Left renal pelvis (tissue), 4 donors: ENCODE measurements at regions not wholly inside any gene's neighbourhood (a gene's known extent, or its start where the extent isn't known, plus 50 kb on each side); places are given as distances from the start of the nearest gene placed in this dataset.

Experiments
- DNase-seq, 4 donors: peaks; one replicate each; pipeline ENCODE4 v3.0.0-alpha.2; 2013; ENCODE audit warnings: low read depth in 4 of 4, low spot score in 3 of 4

DNA sequence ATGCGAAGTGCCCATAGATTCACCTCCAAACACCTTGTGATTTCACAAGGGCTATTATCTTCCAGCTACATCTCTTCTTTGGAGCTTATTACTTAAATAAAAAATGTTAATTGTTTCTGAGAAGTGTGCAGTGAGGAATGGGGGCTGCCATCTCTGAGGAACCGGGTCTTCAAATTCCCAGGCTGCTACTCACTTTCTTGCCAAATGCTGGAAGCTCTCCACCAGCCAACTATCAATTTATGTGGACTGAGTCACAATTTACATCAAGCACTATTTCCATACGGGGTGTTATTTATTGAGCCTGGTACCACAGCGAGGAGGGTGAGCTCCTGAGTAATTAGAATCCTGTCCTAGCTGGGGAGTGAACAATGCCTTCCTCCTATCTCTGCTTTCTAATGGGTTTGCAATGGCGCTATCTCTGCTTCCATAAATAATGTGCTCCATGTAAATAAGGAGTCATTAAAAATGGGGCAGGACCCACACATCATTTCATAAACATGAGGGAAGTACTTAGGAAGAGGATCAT lies 898.3 kb downstream of the VRK1 start:
- DNase-seq: no peak

DNA sequence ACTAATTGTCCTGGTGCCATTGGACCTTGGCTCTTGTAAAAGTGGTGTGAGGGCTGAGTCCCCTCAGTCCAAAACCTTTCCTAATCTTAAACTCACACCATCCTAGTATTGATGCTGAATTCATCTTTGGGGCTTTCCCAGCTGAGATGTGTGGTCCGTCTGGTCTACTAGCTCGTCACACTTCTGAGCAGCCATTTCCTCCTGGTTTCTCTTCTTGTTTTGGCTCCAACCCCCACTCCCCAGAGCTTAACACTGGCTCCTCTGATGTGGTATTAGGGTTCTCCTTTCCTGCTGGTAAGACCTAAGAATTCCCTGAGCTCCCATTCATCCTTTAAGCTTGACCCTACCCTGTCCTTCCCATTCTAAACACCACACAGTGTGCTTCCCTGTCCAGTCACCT lies 900.6 kb downstream of the VRK1 start:
- no peak for DNase-seq

DNA sequence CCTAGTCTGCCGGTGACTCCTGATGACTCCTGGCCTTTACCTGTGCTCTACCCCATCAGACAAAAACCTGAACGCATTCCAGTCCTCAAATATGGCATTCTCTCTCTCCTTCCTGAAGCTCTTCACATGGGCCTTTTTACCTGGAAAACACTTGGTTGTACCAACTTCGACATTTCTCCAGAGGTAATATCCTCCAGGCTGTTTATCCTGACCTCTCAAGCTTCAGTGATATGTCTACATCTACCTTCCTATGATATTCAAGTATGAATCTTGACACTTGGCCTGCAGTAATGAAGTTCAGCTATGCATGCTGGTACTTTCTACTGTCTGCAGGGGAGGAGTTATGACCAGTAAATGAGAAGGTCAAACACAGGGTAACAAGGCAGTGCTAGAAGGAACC lies 901.8 kb downstream of the VRK1 start:
- no peak for DNase-seq

DNA sequence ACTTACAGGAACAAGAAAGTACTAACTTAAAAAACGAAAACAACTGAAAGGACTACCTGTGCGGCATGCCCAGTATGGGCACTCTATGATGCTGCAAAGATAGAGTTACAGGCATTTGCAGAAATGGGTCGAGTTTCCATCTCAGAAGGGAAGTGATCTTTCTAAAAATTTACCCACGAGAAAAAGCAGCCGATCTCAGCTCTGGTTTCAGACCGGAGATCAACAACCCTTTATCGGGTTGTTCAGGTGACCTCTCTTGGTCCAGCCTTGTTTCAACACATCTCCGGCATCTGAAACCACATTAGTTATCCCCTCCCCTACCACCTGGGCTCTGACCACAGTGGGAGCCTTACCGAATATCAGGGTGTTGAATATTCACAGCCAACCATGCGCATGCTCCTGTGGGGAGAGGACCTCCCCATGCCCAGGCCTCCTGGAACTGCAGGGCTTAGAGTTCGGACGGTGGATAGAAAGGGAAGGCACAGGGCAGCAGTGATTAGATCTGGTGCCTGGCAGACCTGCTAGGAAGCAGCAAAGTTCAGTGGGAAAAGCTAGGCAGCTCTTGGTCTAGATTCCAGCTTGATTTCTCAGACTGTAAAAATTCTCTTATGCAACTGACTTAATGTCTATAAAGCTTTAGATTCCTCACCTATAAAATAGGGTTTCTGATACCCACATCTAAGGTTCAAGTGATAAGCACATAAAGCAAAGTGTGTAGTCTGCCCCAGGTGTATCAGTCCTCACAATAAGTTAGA lies 906.0 kb downstream of the VRK1 start:
- no peak for DNase-seq

DNA sequence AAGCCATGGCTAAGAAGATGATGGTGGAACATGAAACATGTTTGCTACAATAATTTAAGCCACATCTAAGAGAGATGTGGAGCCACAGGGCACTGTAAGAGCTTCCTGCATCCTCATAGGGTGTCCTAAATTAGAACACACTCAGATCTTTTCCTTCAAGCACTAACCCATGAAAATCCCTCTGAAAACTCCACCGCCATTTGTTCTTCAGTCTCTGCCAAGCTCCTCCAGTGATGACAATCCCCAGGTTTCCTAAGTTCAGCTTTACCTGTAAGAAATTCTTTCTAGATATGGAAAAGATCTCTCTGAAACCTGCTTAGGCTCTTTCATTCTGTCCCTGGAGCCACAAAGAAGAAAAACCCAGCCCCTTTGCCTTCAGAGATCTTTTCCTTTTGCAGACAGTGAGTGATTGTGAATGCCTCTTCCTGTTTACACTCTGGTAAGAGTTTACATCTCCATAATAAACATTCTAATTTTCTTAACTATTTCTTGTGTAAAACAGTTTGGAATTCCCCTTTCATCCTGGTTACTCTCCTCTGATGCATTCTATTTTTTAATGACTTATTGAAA lies 907.2 kb downstream of the VRK1 start:
- no peak for DNase-seq

DNA sequence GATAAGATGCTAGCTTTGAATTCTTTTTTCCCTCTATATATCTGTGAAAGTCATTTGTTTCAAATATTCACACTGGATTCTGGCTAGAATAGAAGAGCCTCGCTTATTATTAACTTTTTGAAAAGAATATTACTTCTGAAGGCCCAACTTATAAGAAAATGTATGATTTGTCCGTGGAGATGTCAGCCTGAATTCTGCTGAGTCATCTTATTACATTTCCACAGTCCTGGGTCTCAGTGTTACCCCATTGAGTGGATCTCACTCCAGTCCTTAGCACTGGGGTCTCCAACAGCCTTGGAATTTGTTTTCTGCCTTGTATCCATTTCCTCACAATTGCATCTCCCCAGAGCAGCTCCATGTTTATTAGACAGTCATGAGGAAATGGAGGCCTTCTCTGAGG lies 907.9 kb downstream of the VRK1 start:
- no peak for DNase-seq

DNA sequence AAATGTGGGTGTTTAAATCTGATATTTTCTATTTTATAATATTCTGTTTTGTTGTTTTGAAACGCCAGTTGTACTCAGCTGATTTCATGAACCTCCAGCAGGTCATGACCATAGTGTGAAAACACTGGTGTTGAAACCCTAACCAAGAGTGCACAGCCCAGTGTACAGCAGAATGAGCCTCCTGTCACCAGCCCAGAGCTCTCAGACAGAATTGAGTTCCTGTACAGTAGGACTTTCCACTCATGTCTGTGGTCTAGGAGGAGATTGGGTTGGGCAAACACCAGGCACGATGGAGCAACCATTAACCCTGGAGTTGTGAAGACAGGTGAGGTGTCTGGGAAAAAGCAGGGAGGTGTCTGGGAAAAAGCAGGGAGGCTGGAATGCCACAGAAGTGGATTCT lies 908.8 kb downstream of the VRK1 start:
- no peak for DNase-seq

DNA sequence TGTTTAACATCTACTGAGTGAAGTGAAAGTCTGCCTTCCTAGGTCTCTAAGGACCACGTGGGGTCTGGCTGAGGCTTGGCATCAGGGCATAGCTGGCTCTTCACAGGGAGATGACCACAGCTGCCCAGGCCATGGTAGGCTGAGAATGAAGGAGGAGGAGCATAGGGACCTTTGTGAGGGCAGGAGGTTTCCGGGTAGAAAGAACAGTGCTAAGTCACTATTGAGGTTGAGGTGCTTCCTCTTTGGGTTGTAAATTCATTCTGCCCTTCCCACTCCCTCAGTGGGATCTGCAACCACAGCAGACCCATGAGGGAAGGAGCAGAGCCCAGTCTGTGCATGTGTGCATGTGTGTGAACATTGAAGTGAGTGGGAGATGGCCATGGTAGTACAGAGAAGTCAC lies 909.6 kb downstream of the VRK1 start:
- DNase-seq: no peak

DNA sequence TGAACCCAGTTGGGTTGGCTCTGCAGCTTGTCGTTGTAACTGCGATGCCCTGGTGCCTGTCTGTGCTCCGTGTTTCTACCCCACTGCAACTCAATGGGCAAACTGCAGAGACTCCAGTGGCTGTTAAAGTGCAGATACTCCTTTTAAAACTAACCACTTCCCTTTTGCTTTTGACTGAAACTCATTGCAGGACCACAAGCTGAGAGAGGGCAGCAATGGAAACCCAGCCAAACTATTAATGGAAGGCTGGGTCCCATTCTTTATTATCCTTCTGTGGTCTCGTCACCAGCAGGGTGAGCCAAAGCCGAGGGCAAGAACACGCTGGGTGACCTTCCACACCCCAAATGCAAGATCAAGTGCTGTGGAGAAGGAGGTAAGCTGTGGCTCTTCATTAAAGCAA lies 910.4 kb downstream of the VRK1 start:
- DNase-seq: no peak

DNA sequence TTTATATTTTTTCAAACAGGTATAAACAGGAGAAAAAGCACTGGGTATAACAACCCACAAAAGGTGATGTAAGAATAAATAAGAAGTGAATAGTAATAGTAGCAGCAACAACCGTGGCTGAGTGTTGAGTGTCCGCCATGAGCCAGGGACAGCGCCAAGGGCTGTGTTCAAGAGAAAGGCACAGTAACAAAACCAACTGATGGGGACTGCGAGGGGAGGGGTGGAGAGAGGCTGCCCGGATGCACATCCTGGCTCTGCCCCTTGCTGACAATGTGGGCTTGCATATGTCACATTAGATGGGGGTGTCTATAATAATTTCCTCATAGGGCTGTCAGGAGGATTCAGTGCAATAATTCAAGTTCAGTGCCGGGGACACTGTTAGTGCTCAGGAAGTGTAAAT lies 912.4 kb downstream of the VRK1 start:
- DNase-seq: no peak

DNA sequence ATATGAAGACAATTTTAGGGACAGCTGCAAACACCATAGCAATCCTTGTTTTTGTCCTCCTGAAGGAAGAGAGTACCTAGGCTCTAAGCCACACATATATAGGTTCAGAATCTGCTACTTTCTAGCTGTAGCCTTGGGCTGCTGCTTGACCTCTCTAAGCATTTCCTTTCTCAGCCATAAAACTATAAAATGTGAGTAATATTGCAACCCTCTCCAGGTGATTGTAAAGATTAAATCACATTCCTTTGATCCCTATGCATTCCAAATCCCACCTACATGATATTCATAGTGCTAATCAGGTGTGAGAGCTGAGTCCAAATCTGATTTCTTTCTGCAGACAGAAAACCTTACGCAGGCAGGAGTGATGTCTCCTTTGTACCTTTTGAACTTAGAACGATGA lies 913.5 kb downstream of the VRK1 start:
- DNase-seq: no peak

DNA sequence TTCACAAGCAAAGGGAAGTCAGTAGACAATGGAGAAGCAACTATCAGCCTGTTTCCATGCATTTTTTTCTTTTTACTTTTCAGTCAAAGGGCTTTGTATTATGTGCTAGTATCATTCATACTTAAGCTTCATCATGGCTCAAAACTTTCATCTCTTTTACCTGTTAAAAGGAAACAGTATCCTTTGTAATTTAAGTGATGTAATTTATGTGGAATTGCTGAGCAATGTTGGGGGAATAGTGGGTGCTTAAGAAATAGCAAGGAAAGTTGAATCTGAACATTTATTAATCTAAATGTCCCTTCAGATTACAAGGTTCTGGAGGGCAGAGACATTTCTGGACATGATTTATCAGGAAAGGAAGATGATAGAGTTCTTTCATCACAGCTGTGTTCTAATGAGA lies 915.3 kb downstream of the VRK1 start:
- no peak for DNase-seq

DNA sequence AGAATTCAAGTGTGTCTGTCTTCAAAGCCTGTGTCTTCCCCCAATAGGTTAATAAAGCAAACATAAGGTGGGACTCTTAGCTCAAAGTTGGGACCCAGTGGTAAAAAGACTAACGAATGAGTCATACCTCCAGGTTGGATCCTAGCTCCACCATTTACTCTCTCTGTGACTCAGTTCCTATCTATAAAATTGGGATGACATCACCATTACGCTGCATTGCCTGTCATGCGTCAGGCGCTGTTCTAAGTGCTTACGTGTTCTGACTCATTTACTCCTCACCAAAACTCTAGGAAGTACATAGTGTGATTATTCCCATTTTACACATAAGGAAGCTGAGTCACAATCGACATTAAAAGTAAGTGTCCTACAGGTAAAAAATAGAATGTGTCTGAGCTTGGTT lies 915.8 kb downstream of the VRK1 start:
- DNase-seq: no peak

DNA sequence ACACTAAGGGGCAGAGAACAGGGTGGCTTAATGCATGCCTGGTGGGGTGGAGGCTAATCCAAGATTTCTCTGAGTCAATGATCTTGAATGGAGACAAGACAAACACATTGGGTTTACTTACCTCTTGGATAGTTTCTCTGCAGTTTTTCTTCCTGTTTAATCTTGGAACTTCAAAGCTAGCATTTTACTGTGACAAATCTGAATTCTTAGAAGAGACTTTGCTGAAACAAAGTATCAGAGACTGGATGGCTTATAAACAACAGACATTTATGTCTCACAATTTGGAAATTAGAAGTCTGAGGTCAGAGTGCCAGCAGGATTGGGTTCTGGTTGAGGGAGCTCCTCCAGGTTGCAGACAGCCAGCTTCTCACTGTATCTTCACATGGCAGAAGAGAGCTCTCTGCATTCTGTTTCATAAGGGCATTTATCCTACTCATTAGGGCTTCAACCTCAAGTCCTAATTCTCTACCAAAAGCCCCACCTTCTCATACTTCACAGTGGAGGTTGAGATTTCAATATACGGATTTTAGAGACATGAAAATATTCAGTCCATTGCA lies 921.8 kb downstream of the VRK1 start:
- DNase-seq: no peak

DNA sequence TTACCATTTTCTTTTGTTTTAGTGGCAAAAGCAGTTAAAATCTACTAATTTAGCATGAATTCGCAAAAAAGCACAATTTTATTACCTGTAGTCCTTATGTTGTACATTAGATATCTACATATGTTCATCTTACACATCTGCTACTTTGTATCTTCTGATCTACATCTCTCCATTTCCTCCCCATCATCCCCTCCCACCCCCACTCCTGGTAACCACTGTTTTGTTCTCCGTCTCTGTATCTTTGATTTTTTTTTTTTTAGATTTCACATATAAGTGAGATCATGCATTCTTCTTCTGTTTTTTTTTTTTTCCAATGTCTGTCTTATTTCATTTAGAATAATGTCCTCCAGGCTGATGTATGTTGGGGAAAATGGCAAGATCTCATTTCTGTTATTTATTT lies 922.7 kb downstream of the VRK1 start:
- DNase-seq: no peak

DNA sequence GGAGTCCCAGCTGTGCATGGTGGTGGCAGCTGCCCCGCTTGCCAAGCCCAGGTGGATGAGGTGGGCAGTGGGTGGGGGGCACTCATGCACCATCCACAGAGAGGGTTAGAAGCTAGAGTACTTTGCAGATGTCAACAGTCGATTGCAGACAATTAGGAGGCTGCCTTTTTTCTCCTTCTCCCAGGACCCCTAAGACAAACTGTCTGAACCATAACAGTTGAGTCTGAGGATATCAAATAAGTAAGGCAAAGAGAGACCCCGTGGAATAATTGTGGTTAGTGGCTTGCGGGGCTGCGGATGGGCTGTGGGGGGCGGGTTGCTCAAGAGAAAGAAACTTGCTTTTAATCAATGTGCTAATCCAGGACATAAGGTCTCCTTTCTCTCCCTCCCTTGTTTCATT lies 926.2 kb downstream of the VRK1 start:
- DNase-seq: no peak

DNA sequence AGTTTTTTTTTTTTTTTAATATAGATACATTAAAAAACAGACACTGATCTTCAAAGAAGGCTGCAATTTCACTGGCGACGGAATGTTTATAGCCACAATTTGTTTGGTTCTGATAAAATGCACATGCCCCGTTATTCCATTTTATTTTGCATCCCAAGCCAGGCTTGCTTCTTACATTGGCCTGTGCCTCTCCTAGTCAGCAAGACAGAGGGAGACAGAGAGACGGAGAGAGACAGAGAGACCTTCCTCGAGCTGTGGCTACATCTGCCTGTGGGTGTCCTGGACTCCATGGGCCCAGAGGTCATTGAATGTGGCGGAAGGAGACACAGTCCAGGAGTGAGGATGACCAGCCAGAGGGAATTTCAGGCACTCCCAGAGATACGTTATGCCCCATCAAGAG lies 926.6 kb downstream of the VRK1 start:
- no peak for DNase-seq

DNA sequence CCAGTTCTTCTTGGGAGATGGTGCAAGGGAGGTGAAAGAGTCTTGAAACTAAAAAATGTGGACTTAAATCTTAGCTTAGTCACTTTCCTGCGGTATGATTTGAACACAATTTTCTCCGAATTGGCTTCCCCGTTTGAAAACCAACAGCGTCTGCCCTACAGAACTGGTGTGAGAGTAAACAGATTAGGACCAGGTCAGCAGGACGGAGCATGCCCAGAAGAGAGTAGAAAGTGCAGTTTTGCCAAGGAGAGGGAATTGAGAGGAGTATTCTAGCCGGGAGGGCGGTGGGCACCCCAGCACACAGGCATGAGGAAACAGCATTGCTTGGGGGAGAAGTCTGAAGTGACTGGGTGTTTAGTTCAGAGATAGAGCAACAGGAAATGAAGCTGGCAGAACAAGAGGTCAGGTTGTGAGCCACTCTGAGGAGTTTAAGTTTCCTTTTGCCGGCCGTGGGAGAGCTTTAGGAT lies 927.1 kb downstream of the VRK1 start:
- no peak for DNase-seq

DNA sequence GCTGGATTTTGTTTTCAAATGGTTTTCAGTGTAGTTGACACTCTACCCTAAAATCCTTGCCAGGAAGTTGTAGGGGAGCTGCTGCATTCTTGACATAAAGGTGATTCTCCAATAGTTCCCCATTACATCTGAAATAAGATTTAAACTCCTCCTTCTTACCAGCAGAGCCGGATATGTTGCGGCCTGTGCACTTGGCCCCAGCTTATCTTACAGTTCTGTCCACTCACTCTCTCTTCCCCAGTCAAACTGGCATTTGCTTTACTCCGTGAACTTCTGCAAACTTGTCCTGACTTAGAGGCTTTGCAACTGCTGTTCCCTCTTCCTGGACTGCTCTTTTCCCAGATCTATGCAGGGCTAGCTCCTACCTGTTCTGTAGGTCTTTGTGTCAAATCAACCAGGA lies 929.5 kb downstream of the VRK1 start:
- no peak for DNase-seq

DNA sequence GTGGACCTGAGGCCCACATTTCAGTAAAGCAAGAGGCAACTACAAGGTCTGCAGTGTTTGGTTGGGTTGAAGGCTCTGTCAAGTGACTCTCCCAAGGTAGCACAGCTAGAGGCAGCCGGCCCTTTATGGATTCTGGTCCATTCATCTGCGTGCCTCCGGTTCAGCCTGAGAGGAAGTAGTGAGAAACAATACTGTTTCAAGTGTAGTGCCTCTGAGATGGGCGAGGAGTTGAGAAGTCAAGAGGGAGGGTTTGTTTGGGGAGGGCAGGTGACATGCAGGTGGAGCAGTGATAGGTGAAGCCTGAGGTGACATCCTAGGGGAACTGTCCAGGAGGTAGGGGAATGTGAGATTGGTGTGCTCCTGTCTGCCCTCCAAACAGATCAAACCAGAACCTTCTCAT lies 933.5 kb downstream of the VRK1 start:
- DNase-seq: no peak

DNA sequence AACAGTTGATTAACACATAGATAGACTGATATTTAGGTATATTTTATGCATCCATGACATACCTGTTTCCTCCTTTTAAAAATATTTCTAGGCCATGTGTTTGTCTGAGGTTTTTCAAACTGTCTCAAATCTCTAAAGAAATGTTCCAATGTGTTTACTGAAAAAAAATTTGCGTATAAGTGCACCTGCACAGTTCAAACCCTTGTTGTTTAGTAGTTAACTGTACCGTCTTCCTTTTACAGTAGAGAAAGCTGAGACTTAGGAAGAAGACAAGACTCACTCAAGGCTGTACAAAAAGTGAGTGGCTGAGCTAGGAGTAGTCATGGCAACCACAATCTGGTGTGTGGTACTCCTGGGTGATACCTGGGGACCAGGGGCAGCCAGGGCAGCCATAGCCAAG lies 934.6 kb downstream of the VRK1 start:
- DNase-seq: no peak

DNA sequence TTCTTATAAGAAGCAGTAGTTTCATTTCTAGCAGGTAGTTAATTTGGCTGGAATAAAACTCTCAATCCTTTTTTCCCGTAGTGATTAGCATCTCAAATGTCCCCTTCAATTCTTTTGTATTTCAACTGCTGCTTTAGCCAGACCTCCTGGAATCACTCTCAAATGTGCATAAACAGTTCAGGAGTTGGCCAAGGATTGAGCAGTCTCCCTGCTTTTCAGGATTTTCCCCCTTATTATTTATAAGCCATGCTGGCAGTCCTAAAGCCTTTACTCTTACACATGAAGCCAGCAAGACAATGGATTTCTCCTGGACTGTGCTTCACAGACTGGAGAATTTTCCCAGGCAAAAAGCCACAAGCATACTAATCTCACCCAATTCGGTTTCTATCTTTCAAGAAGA lies 950.1 kb downstream of the VRK1 start:
- no peak for DNase-seq
